WTC11 (cell line): ENCODE measurements at regions not wholly inside any gene's neighbourhood (a gene's known extent, or its start where the extent isn't known, plus 50 kb on each side); places are given as distances from the start of the nearest gene placed in this dataset.

Experiments used
- ATAC-seq: fragments of 200-7000 bp; cut with Tn5 transposase; 2 replicates; pipeline ENCODE4 v1.10.0; 2021; ENCODE audit warnings: mild to moderate bottlenecking, moderate library complexity
- CTCF ChIA-PET: fragments of 300-600 bp; sonication (Branson Sonifier 250); formaldehyde crosslinking; loops from one replicate; lab custom pipeline; 2021; ENCODE audit warnings: antibody characterized with exemption; lab: Charles Lee
- POLR2A ChIA-PET: fragments of 350-600 bp; sonication (Branson Sonifier 250); formaldehyde crosslinking; loops from one replicate; lab custom pipeline; 2021; ENCODE audit warnings: antibody characterized with exemption; lab: Charles Lee
- DNase-seq: peaks from one replicate; pipeline ENCODE4 v3.0.0; 2021; ENCODE audit warnings: low spot score
- H3K27ac Mint-ChIP-seq: 2 replicates; pipeline ENCODE4 v1.8.0; 2021; ENCODE audit warnings: mixed read lengths
- H3K27me3 Mint-ChIP-seq: 2 replicates; pipeline ENCODE4 v1.8.0; 2021; ENCODE audit warnings: low read depth, mild to moderate bottlenecking, moderate library complexity, mixed read lengths
- H3K36me3 Mint-ChIP-seq: 2 replicates; pipeline ENCODE4 v1.8.0; 2021; ENCODE audit warnings: mixed read lengths
- H3K4me1 Mint-ChIP-seq: 2 replicates; pipeline ENCODE4 v1.8.0; 2022; ENCODE audit warnings: mixed read lengths
- H3K4me3 Mint-ChIP-seq: 2 replicates; pipeline ENCODE4 v1.8.0; 2021; ENCODE audit warnings: mild to moderate bottlenecking, moderate library complexity, mixed read lengths
- H3K9me3 Mint-ChIP-seq: 2 replicates; pipeline ENCODE4 v1.8.0; 2021; ENCODE audit warnings: mixed read lengths
- AFF4 ChIP-seq: sonication (generic); formaldehyde crosslinking; IDR thresholded peaks from 2 replicates; pipeline ENCODE4 v1.8.1; 2023; ENCODE audit warnings: mild to moderate bottlenecking, missing genetic modification reagents, borderline replicate concordance
- AR ChIP-seq: fragments of 250-450 bp; sonication (Bioruptor Pico); IDR thresholded peaks from 2 replicates; pipeline ENCODE4 v1.9.0; 2021; ENCODE audit warnings: mild to moderate bottlenecking
- ARID4B ChIP-seq: sonication (generic); formaldehyde crosslinking; IDR thresholded peaks from 2 replicates; pipeline ENCODE4 v1.8.0; 2023; ENCODE audit warnings: missing genetic modification reagents, mild to moderate bottlenecking, borderline replicate concordance
- ATF1 ChIP-seq: sonication (generic); formaldehyde crosslinking; IDR thresholded peaks from 2 replicates; pipeline ENCODE4 v1.8.1; 2023; ENCODE audit warnings: mild to moderate bottlenecking, moderate library complexity, missing genetic modification reagents
- ATF6 ChIP-seq: sonication (generic); formaldehyde crosslinking; IDR thresholded peaks from 2 replicates; pipeline ENCODE4 v1.8.1; 2023; ENCODE audit warnings: mild to moderate bottlenecking, missing genetic modification reagents
- CBFB ChIP-seq: sonication (generic); formaldehyde crosslinking; IDR thresholded peaks from 2 replicates; pipeline ENCODE4 v1.8.1; 2022; ENCODE audit warnings: mild to moderate bottlenecking, low read depth, missing genetic modification reagents
- E2F1 ChIP-seq: sonication (generic); formaldehyde crosslinking; IDR thresholded peaks from 2 replicates; pipeline ENCODE4 v1.8.0; 2022; ENCODE audit warnings: mild to moderate bottlenecking, missing genetic modification reagents
- FOXJ3 ChIP-seq: sonication (generic); formaldehyde crosslinking; IDR thresholded peaks from 2 replicates; pipeline ENCODE4 v1.9.0; 2021; ENCODE audit warnings: missing genetic modification reagents, mild to moderate bottlenecking, borderline replicate concordance
- GTF2I ChIP-seq: fragments of 250-450 bp; sonication (Bioruptor Pico); conservative IDR thresholded peaks from 2 replicates; pipeline ENCODE4 v1.4.0; 2021; ENCODE audit warnings: mild to moderate bottlenecking
- HMGA2 ChIP-seq: fragments of 250-450 bp; sonication (Bioruptor Pico); IDR thresholded peaks from 2 replicates; pipeline ENCODE4 v1.4.0; 2021; ENCODE audit warnings: mild to moderate bottlenecking, moderate library complexity
- IRF1 ChIP-seq: sonication (generic); formaldehyde crosslinking; IDR thresholded peaks from 2 replicates; pipeline ENCODE4 v1.8.0; 2023; ENCODE audit warnings: missing genetic modification reagents
- MXD4 ChIP-seq: fragments of 250-450 bp; sonication (Bioruptor Pico); IDR thresholded peaks from 2 replicates; pipeline ENCODE4 v1.8.0; 2021; ENCODE audit warnings: mild to moderate bottlenecking, moderate library complexity, borderline replicate concordance
- RELA ChIP-seq: sonication (generic); formaldehyde crosslinking; IDR thresholded peaks from 2 replicates; pipeline ENCODE4 v1.8.1; 2022; ENCODE audit warnings: missing genetic modification reagents, mild to moderate bottlenecking, borderline replicate concordance
- SP1 ChIP-seq: sonication (generic); formaldehyde crosslinking; conservative IDR thresholded peaks from 2 replicates; pipeline ENCODE4 v1.8.1; 2022; ENCODE audit warnings: missing genetic modification reagents
- TEAD4 ChIP-seq: sonication (generic); formaldehyde crosslinking; IDR thresholded peaks from 2 replicates; pipeline ENCODE4 v1.8.0; 2022; ENCODE audit warnings: mild to moderate bottlenecking, missing genetic modification reagents
- ZNF138 ChIP-seq: sonication (generic); formaldehyde crosslinking; conservative IDR thresholded peaks from 2 replicates; pipeline ENCODE4 v1.8.1; 2022; ENCODE audit warnings: mild to moderate bottlenecking, moderate library complexity, missing genetic modification reagents
- ZNF281 ChIP-seq: sonication (generic); formaldehyde crosslinking; IDR thresholded peaks from 2 replicates; pipeline ENCODE4 v1.8.0; 2023; ENCODE audit warnings: mild to moderate bottlenecking, missing genetic modification reagents
- ZNF416 ChIP-seq: fragments of 250-450 bp; sonication (Bioruptor Pico); IDR thresholded peaks from 2 replicates; pipeline ENCODE4 v1.9.0; 2021; ENCODE audit warnings: mild to moderate bottlenecking, inconsistent platforms

GRCh38 chrX:46366381-46367207, 178.6 kb downstream of the ZNF674 start (continued):
- TF ChIP-seq E2F1 (CRISPR knock-in tag): no peak
- TF ChIP-seq ARID4B (CRISPR knock-in tag): no peak
- no peak for TF ChIP-seq ZNF416
- no peak for TF ChIP-seq IRF1 (CRISPR knock-in tag)
- TF ChIP-seq FOXJ3: no peak

GRCh38 chrX:46354481-46354880, 190.7 kb downstream of the ZNF674 start:
- no peak for DNase-seq
- peaks cover 12% of the 10 kb centered on the region for H3K9me3 Mint-ChIP-seq
- H3K4me3 Mint-ChIP-seq: no peak overlapping the region
- no peaks in the 10 kb centered on the region for H3K4me1 Mint-ChIP-seq
- H3K27ac Mint-ChIP-seq: no peak overlapping the region
- ChIA-PET POLR2A (no interaction called here), CTCF (no interaction called here)
- no peaks in the 10 kb centered on the region for H3K27me3 Mint-ChIP-seq
- H3K36me3 Mint-ChIP-seq: 0 out of 2 replicates have a peak, but pooled peaks cover 3% of the 10 kb centered on the region
- no peak for ATAC-seq
- TF ChIP-seq TEAD4 (no peak), AFF4 (CRISPR knock-in tag) (no peak), RELA (no peak), ZNF281 (CRISPR knock-in tag) (no peak), ZNF138 (CRISPR knock-in tag) (no peak), HMGA2 (CRISPR knock-in tag) (no peak), ATF6 (CRISPR knock-in tag) (no peak), MXD4 (CRISPR knock-in tag) (no peak), ATF1 (CRISPR knock-in tag) (no peak), AR (CRISPR knock-in tag) (no peak), GTF2I (no peak), CBFB (CRISPR knock-in tag) (no peak), SP1 (CRISPR knock-in tag) (no peak)
